ENCODE measurements at regions not wholly inside any gene's neighbourhood (a gene's known extent, or its start where the extent isn't known, plus 50 kb on each side); places are given as distances from the start of the nearest gene placed in this dataset.

- TF ChIP-seq, protein P1, sequence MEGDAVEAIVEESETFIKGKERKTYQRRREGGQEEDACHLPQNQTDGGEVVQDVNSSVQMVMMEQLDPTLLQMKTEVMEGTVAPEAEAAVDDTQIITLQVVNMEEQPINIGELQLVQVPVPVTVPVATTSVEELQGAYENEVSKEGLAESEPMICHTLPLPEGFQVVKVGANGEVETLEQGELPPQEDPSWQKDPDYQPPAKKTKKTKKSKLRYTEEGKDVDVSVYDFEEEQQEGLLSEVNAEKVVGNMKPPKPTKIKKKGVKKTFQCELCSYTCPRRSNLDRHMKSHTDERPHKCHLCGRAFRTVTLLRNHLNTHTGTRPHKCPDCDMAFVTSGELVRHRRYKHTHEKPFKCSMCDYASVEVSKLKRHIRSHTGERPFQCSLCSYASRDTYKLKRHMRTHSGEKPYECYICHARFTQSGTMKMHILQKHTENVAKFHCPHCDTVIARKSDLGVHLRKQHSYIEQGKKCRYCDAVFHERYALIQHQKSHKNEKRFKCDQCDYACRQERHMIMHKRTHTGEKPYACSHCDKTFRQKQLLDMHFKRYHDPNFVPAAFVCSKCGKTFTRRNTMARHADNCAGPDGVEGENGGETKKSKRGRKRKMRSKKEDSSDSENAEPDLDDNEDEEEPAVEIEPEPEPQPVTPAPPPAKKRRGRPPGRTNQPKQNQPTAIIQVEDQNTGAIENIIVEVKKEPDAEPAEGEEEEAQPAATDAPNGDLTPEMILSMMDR (IDR thresholded peaks at IDR 0.05; ENCODE audit: low read length): no peak
- no peak for TF ChIP-seq EZH2 (optimal IDR thresholded peaks at IDR 0.05; ENCODE audit: low read depth, low read length)
These were observed 236.1 kb upstream of the G2E3 start for GRCh38 chr14:30322819-30323218.
